Left kidney (tissue), 1 donor: ENCODE measurements at regions not wholly inside any gene's neighbourhood (a gene's known extent, or its start where the extent isn't known, plus 50 kb on each side); places are given as distances from the start of the nearest gene placed in this dataset.
"Not testable (repeated sequence)": the region's sequence is repeated elsewhere in the genome, so short reads cannot be mapped to it uniquely, and the experiment has no call there.

ENCODE experiments used
- DNase-seq: peaks from one replicate; pipeline ENCODE4 v3.0.0-alpha.2; 2013

- DNase-seq: no peak
Measured at GRCh38 chr2:167748536-167748935, 498.9 kb downstream of the STK39 start.

DNA sequence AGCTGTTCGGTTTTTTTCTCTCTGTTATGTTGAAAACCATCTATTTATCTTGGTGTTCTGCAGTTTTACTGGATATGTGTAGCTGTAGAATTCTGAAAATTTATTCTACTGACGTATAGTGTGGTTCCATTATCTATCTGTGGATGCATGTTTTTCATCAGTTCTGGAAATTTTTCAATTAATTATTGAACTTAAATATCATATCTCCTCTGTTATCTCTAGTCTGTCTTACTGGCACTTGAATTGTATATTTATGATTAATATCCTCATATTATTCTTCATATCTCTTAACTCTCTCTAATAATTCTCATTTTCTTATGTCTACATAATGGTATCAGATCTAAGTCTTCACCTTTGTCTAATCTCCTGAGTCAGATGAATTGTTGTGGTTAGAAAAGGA lies 501.7 kb downstream of the STK39 start:
- DNase-seq: no peak

DNA sequence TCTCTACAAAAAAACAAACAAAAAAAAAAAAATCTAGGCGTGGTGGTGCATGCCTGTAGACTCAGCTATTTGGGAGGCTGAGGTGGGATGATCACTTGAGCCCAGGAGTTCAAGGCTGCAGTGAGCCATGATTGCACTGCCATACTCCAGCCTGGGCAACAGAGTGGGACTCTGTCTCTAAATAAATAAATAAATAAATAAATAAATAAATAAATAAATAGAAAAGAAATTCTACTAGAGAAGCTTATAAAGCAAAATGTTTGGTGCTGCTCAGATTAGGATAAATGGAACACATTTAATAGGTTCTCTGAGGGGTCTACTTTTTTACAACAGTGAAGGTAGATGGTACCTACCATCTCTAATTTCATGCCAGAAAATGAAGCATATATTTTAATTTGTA lies 507.5 kb downstream of the STK39 start:
- DNase-seq: not testable (repeated sequence)

DNA sequence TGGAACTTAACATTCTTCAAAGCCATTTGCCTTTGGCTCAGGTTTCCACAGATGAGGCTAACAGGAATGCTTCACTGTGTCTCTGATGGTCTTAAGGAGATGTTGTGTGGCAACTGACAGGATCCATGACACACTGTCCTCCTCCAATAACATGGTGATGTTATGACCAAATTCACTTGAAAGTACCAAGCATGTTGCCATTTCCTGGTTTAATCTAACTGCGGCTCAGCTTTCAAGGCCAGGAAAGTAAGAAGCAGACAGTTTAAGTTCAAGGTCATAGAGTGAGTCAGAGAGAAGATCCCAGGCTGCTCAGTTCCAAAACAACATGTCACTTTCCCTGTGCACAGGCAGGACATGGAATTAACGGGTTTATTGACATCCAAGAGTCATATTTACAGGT lies 513.6 kb downstream of the STK39 start:
- no peak for DNase-seq

DNA sequence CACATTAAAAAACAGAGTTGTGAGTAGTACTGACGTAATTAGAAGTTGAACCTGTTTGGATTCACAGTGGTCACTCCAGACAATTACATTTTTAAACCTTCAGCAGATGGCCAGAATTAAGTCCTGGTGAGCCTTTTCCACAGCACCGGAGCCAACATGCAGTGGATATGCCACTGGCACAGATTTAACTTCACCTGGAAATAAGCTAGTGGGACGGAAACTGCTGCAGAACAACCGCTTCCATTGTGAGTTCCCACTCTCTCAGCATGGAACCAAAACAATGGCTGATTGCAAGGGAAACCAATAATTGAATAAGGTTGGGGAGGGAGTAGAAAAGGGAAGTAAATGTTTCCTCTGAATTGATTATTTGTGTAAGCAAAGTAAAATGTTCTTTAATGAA lies 515.1 kb downstream of the STK39 start:
- no peak for DNase-seq

GRCh38 chr2:167729911-167730310 lies 517.5 kb downstream of the STK39 start:
- no peak for DNase-seq

DNA sequence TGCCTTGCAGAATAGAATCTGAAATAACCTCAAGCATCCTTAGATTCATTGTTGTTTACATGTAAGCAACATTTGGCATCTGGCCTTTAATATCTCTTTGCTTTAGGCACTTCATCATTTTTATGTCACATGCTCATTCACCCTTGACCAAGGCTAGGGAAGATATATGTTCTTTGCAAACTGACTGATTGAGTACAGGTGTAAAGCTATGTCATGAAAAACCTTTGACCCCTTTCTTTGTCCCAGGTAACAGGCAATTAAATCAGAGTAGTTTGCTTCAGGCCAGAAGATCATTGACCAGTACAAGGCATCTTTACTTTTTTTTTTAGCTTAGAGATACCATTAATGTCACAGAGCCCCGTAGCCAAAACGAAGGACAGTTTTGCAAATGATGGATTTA lies 520.6 kb downstream of the STK39 start:
- no peak for DNase-seq

GRCh38 chr2:167721593-167721992 lies 525.8 kb downstream of the STK39 start:
- no peak for DNase-seq

- DNase-seq: no peak
Measured at GRCh38 chr2:167719410-167719809, 528.0 kb downstream of the STK39 start.

DNA sequence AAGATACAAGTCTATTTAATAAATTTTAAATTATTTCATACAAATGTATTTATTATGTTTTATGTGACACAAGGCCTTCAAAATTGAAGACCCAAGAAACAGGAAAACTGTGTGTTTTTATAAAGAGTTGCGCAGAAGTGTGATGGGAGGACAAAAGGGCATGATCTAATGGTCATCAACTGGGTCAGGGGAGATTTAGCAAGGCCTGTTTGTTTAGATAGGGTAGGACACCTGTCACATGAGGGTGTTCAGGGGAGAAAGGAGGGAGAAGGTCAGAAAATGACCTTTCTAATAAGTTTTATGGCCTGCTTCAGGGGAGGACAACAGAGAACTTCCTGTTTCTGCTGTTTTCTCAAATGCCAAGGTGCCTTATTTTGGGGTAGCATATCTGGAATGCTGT lies 528.8 kb downstream of the STK39 start:
- no peak for DNase-seq

- DNase-seq: no peak
Measured at GRCh38 chr2:167715932-167716331, 531.5 kb downstream of the STK39 start.

- not testable (repeated sequence) for DNase-seq
Measured at GRCh38 chr2:167715498-167715897, 531.9 kb downstream of the STK39 start.

- DNase-seq: no peak
Measured at GRCh38 chr2:167712275-167712674, 535.1 kb downstream of the STK39 start.

- no peak for DNase-seq
Measured at GRCh38 chr2:167708998-167709397, 538.4 kb downstream of the STK39 start.

GRCh38 chr2:167706800-167707199 lies 540.6 kb downstream of the STK39 start:
- DNase-seq: no peak

DNA sequence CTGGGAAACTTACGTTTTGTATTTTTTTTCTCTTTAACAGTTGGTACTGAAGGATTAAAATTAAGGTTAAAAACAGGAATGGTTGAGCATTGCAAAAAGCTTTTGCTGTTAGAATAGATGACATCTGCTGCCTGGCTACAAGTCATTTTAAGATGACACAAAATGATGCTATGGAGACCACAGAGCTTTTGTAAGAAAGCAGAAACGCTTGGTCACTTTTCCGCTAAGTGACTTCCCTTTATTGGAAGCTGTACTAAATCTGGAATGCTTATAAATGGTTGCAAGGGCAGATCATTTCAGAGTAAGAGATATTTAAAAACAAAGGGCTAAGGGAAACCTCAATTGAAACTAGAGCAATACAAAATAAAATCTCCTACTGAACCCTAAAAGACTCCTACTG lies 544.0 kb downstream of the STK39 start:
- DNase-seq: no peak

DNA sequence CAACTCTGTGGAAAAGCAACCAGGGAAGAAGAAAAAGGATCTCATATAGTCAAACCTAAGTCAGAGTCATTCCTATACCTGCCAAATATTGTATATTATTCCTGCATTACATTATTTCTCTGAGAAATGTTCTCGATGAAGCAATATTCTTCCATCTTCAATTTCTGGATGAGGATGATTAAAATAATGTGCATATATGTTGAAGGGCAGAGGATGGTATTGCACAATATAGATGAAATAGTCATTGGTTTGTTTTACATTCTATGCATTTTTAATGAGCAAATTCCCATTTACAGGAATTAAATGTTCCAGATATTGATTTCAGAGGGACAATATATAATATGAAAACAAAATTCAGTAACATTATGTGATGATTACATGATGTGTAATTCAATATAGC lies 545.2 kb downstream of the STK39 start:
- no peak for DNase-seq

DNA sequence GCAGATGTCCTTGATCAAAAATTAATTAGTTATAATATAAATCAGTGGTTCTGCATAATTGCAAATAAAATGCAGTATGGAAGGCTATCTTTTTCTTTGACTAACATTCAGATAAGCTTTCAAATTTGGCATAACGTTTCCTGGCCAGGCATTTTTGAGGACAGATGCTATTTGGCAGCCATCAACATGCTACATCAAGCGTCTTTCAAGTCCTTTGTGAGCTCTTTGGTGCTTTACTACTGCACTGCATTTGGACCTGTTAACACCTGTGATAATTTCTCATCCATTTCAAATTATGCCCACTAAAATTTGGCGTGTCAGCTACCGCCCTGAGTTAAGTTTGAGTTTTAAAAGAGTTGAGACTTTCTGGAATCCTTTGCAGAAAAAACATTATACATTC lies 545.7 kb downstream of the STK39 start:
- DNase-seq: no peak

- no peak for DNase-seq
Measured at GRCh38 chr2:167697948-167698347, 549.4 kb downstream of the STK39 start.

GRCh38 chr2:167697194-167697593 lies 550.2 kb downstream of the STK39 start:
- no peak for DNase-seq

- DNase-seq: no peak
Measured at GRCh38 chr2:167692936-167693335, 554.5 kb downstream of the STK39 start.

GRCh38 chr2:167692191-167692590 lies 555.2 kb downstream of the STK39 start:
- DNase-seq: no peak

DNA sequence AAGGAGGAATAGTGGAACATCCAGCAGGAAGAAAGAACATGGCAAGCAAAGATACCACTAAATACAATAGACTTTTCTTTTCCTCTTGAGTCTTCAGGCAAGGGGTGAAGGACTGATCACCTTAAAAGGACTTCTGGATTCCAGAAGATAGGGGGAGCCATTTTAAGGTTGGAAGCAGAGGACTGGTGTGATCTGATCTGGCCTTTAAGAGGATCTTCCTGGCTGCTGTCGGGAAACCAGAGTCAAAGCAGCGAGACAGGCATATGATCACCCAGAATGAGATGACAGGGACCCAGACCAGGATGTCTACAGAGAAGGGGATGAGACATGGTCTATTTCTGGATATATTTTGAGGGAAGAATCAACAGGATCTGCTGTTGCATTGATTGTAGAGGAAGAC lies 558.0 kb downstream of the STK39 start:
- no peak for DNase-seq

DNA sequence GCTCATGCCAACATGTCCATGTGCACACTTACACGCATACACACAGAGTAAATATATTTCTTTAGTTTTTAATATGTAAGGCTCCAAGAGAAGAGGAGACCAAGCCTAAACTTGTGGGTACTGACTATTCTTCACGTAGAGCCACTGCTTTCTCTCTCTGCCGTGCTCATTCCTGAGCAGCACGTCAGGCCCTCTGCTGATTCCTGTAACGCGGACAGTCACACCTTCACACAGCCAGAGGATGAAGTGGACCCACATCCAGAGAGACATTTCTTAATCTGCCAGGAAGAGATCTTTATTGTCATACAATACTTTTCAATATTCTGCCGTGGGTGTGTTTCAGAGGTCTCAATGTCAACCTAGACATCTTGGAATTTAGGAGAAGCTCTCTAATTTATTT lies 560.7 kb downstream of the STK39 start:
- DNase-seq: no peak

DNA sequence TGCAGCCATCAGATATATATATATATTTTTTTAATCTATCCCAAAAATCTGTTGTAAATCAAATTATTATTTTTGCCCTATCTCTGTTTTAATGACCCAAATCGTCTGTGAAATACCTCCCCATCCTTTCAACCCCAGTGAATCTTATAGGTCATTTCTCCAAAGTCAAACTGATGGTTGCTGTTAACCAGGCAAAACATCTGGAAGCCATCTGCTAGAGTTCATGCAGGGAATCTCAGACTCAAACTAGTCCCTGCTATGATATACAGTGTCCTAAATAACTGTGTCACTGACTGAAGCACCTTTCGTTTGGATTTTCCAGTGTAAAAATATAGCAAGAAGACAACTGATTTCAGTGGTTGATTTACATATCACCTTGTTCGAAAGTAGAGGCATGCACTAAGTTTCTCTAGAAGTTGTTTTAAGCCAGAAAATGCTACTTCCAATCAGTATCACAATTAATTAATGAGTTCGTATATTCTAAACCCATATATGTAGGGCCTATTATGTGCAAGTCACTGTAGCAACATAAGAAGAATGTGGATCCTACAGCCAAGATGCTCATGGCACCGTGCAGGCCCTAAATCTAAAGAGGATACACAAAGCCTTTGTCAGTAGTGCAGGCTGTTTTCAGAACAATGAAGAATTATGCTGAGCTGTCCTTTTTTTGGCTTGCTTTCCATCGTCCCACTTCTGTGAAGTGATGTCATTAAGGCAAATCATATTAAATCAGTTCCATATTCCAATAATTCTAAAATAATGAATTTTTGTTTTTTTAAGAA lies 566.0 kb downstream of the STK39 start:
- DNase-seq: no peak
